Karpas-422 (cell line): ENCODE measurements at regions not wholly inside any gene's neighbourhood (a gene's known extent, or its start where the extent isn't known, plus 50 kb on each side); places are given as distances from the start of the nearest gene placed in this dataset.

ENCODE experiments used
- DNase-seq: peaks from one replicate; pipeline ENCODE4 v3.0.0-alpha.2; 2015
- H2AFZ ChIP-seq: fragments of 200-600 bp; sonication (generic); 2 replicates; pipeline ENCODE4 v1.6.1; 2014; ENCODE audit warnings: antibody characterized with exemption, low read length, mixed read lengths
- H3K27ac ChIP-seq: fragments of 200-600 bp; sonication (generic); 2 replicates; pipeline ENCODE4 v1.5.1; 2014; ENCODE audit warnings: mild to moderate bottlenecking, low read length, moderate library complexity
- H3K27me3 ChIP-seq: fragments of 200-600 bp; sonication (generic); 2 replicates; pipeline ENCODE4 v1.6.1; 2014; ENCODE audit warnings: low read length, mixed read lengths
- H3K36me3 ChIP-seq: fragments of 200-600 bp; sonication (generic); 2 replicates; pipeline ENCODE4 v1.6.1; 2014; ENCODE audit warnings: low read length, mixed read lengths; ENCODE audit not compliant: insufficient read depth
- H3K4me1 ChIP-seq: fragments of 200-600 bp; sonication (generic); 2 replicates; pipeline ENCODE4 v1.6.1; 2014; ENCODE audit warnings: mild to moderate bottlenecking, low read length, mixed read lengths
- H3K4me2 ChIP-seq: fragments of 200-600 bp; sonication (generic); 2 replicates; pipeline ENCODE4 v1.6.1; 2014; ENCODE audit warnings: low read length, low read depth, mild to moderate bottlenecking; ENCODE audit not compliant: poor library complexity, severe bottlenecking
- H3K4me3 ChIP-seq: fragments of 200-600 bp; sonication (generic); 2 replicates; pipeline ENCODE4 v1.5.1; 2014; ENCODE audit warnings: mild to moderate bottlenecking, antibody characterized with exemption, low read length, mixed read lengths
- H3K79me2 ChIP-seq: fragments of 200-600 bp; sonication (generic); 2 replicates; pipeline ENCODE4 v1.6.1; 2014; ENCODE audit warnings: mild to moderate bottlenecking, low read length, mixed read lengths
- H3K9ac ChIP-seq: fragments of 200-600 bp; sonication (generic); 2 replicates; pipeline ENCODE4 v1.6.0; 2014; ENCODE audit warnings: low read length
- H3K9me2 ChIP-seq: fragments of 200-600 bp; sonication (generic), shearing (Covaris generic); replicated peaks from 2 replicates; pipeline ENCODE4 v1.6.0; 2014; ENCODE audit warnings: mild to moderate bottlenecking, low read length, moderate library complexity; ENCODE audit not compliant: insufficient read depth
- H3K9me3 ChIP-seq: fragments of 300-700, 200-600 bp; sonication (generic); 2 replicates; pipeline ENCODE4 v1.6.1; 2014; ENCODE audit warnings: low read length, mixed read lengths
- H4K20me1 ChIP-seq: fragments of 200-600 bp; sonication (generic); 2 replicates; pipeline ENCODE4 v1.6.1; 2014; ENCODE audit warnings: mild to moderate bottlenecking, antibody characterized with exemption, low read length, low read depth; ENCODE audit not compliant: insufficient read depth

- no peak overlapping the region for H3K4me3 ChIP-seq
- H3K9me2 ChIP-seq: no peaks in the 10 kb centered on the region
- peaks cover 5% of the 10 kb centered on the region; the same call in 1 of the 2 replicates for H3K4me1 ChIP-seq
- H3K9me3 ChIP-seq: no peaks in the 10 kb centered on the region
- no peaks in the 10 kb centered on the region for H4K20me1 ChIP-seq
- H2AFZ ChIP-seq: no peak overlapping the region
- no peaks in the 10 kb centered on the region for H3K27me3 ChIP-seq
- no peak for DNase-seq
- H3K4me2 ChIP-seq: no peak overlapping the region
- no peak overlapping the region for H3K9ac ChIP-seq
- H3K36me3 ChIP-seq: no peaks in the 10 kb centered on the region
- H3K79me2 ChIP-seq: no peaks in the 10 kb centered on the region
- H3K27ac ChIP-seq: no peak overlapping the region
Observed at GRCh38 chr6:6915813-6916547, 191.8 kb upstream of the RREB1 start.

GRCh38 chr6:6916598-6916997 lies 191.2 kb upstream of the RREB1 start:
- no peaks in the 10 kb centered on the region for H4K20me1 ChIP-seq
- H3K79me2 ChIP-seq: no peaks in the 10 kb centered on the region
- H3K27ac ChIP-seq: no peak overlapping the region
- no peak for DNase-seq
- H3K4me3 ChIP-seq: no peak overlapping the region
- peaks cover 5% of the 10 kb centered on the region; the same call in 1 of the 2 replicates for H3K4me1 ChIP-seq
- no peaks in the 10 kb centered on the region for H3K9me2 ChIP-seq
- H2AFZ ChIP-seq: no peak overlapping the region
- no peaks in the 10 kb centered on the region for H3K36me3 ChIP-seq
- no peak overlapping the region for H3K9ac ChIP-seq
- no peaks in the 10 kb centered on the region for H3K27me3 ChIP-seq
- H3K9me3 ChIP-seq: no peaks in the 10 kb centered on the region
- H3K4me2 ChIP-seq: no peak overlapping the region

- DNase-seq: peak; percentile 50
- H4K20me1 ChIP-seq: no peaks in the 10 kb centered on the region
- no peaks in the 10 kb centered on the region for H3K27me3 ChIP-seq
- H3K9me3 ChIP-seq: no peaks in the 10 kb centered on the region
- no peak overlapping the region for H3K4me3 ChIP-seq
- H3K36me3 ChIP-seq: no peaks in the 10 kb centered on the region
- peaks cover 5% of the 10 kb centered on the region; the same call in 1 of the 2 replicates for H3K4me1 ChIP-seq
- H3K9me2 ChIP-seq: no peaks in the 10 kb centered on the region
- H3K4me2 ChIP-seq: no peak overlapping the region
- H3K27ac ChIP-seq: no peak overlapping the region
- no peak overlapping the region for H2AFZ ChIP-seq
- H3K79me2 ChIP-seq: no peaks in the 10 kb centered on the region
- H3K9ac ChIP-seq: no peak overlapping the region
Observed at GRCh38 chr6:6918216-6918983, 189.4 kb upstream of the RREB1 start.

GRCh38 chr6:6919173-6919572 lies 188.6 kb upstream of the RREB1 start:
- no peak overlapping the region for H3K27ac ChIP-seq
- no peaks in the 10 kb centered on the region for H3K9me2 ChIP-seq
- no peak for DNase-seq
- H3K4me1 ChIP-seq: peaks cover 5% of the 10 kb centered on the region; the same call in 1 of the 2 replicates
- no peak overlapping the region for H2AFZ ChIP-seq
- H3K9ac ChIP-seq: no peak overlapping the region
- H3K79me2 ChIP-seq: no peaks in the 10 kb centered on the region
- no peak overlapping the region for H3K4me3 ChIP-seq
- H3K27me3 ChIP-seq: no peaks in the 10 kb centered on the region
- no peaks in the 10 kb centered on the region for H3K36me3 ChIP-seq
- H4K20me1 ChIP-seq: no peaks in the 10 kb centered on the region
- no peaks in the 10 kb centered on the region for H3K9me3 ChIP-seq
- H3K4me2 ChIP-seq: no peak overlapping the region

GRCh38 chr6:6920114-6920986 lies 187.4 kb upstream of the RREB1 start:
- Histone ChIP-seq H3K27me3 (no peaks in the 10 kb centered on the region), H3K27ac (no peak overlapping the region), H3K9me2 (no peaks in the 10 kb centered on the region), H3K4me1 (peaks cover 5% of the 10 kb centered on the region; the same call in 1 of the 2 replicates), H3K36me3 (no peaks in the 10 kb centered on the region), H3K4me2 (no peak overlapping the region), H4K20me1 (no peaks in the 10 kb centered on the region), H2AFZ (no peak overlapping the region), H3K9ac (no peak overlapping the region), H3K79me2 (no peaks in the 10 kb centered on the region), H3K4me3 (no peak overlapping the region), H3K9me3 (no peaks in the 10 kb centered on the region)
- no peak for DNase-seq

- Histone ChIP-seq H3K9ac (no peak overlapping the region), H3K27me3 (no peaks in the 10 kb centered on the region), H3K4me2 (no peak overlapping the region)
Observed at GRCh38 chr6:6920987-6921313, 186.8 kb upstream of the RREB1 start.

GRCh38 chr6:6922166-6922565 lies 185.6 kb upstream of the RREB1 start:
- no peak for DNase-seq
- no peaks in the 10 kb centered on the region for H3K9me2 ChIP-seq
- H3K4me1 ChIP-seq: peaks cover 5% of the 10 kb centered on the region; the same call in 1 of the 2 replicates
- no peak overlapping the region for H3K4me2 ChIP-seq
- H2AFZ ChIP-seq: no peak overlapping the region
- H4K20me1 ChIP-seq: no peaks in the 10 kb centered on the region
- no peaks in the 10 kb centered on the region for H3K36me3 ChIP-seq
- no peaks in the 10 kb centered on the region for H3K27me3 ChIP-seq
- H3K9me3 ChIP-seq: no peaks in the 10 kb centered on the region
- no peak overlapping the region for H3K4me3 ChIP-seq
- no peak overlapping the region for H3K9ac ChIP-seq
- H3K27ac ChIP-seq: no peak overlapping the region
- H3K79me2 ChIP-seq: no peaks in the 10 kb centered on the region

More at GRCh38 chr6:6920987-6921313, 186.8 kb upstream of the RREB1 start:
- Histone ChIP-seq H3K79me2 (no peaks in the 10 kb centered on the region), H3K9me2 (no peaks in the 10 kb centered on the region), H2AFZ (no peak overlapping the region), H3K9me3 (no peaks in the 10 kb centered on the region), H3K4me3 (no peak overlapping the region), H3K36me3 (no peaks in the 10 kb centered on the region), H3K4me1 (peaks cover 5% of the 10 kb centered on the region; the same call in 1 of the 2 replicates), H3K27ac (no peak overlapping the region), H4K20me1 (no peaks in the 10 kb centered on the region)
- DNase-seq: no peak

GRCh38 chr6:6923605-6924004 lies 184.2 kb upstream of the RREB1 start:
- no peaks in the 10 kb centered on the region for H3K36me3 ChIP-seq
- H3K9me3 ChIP-seq: no peaks in the 10 kb centered on the region
- H2AFZ ChIP-seq: no peak overlapping the region
- DNase-seq: no peak
- no peak overlapping the region for H3K4me3 ChIP-seq
- H3K9ac ChIP-seq: no peak overlapping the region
- H3K9me2 ChIP-seq: no peaks in the 10 kb centered on the region
- peaks cover 1% of the 10 kb centered on the region; the same call in 1 of the 2 replicates for H3K4me1 ChIP-seq
- H3K27ac ChIP-seq: no peak overlapping the region
- H3K4me2 ChIP-seq: no peak overlapping the region
- H3K27me3 ChIP-seq: no peaks in the 10 kb centered on the region
- no peaks in the 10 kb centered on the region for H3K79me2 ChIP-seq
- no peaks in the 10 kb centered on the region for H4K20me1 ChIP-seq
